Skin epidermis (tissue), 12 donors: ENCODE measurements at regions not wholly inside any gene's neighbourhood (a gene's known extent, or its start where the extent isn't known, plus 50 kb on each side); places are given as distances from the start of the nearest gene placed in this dataset.

Experiments
- H3K27ac ChIP-seq, 21 experiments: fragments of 200-600 bp; sonication (generic) in 11 of 21; one replicate each; pipeline ENCODE4 v1.5.0; 2020; ENCODE audit warnings: mild to moderate bottlenecking in 3 of 21, inconsistent platforms in 2 of 21, moderate library complexity in 2 of 21
- H3K4me3 ChIP-seq, 7 experiments: fragments of 200-600 bp; sonication (generic) in 2 of 7; one replicate each; pipeline ENCODE4 v1.5.0; 2020; ENCODE audit warnings: inconsistent platforms in 2 of 7, mild to moderate bottlenecking in 2 of 7, moderate library complexity in 1 of 7

GRCh38 chr21:23402929-23403520 lies 2204.3 kb downstream of the MRPL39 start:
- no peak overlapping the region for H3K4me3 ChIP-seq
- H3K27ac ChIP-seq = no peak overlapping the region

- H3K4me3 ChIP-seq = no peak overlapping the region
- H3K27ac ChIP-seq = no peak overlapping the region
Observed at GRCh38 chr21:23401278-23401677, 2206.0 kb downstream of the MRPL39 start.

GRCh38 chr21:23398726-23399125 lies 2208.6 kb downstream of the MRPL39 start:
- Histone ChIP-seq H3K4me3 (no peak overlapping the region), H3K27ac (no peak overlapping the region)

GRCh38 chr21:23394458-23394857 lies 2212.8 kb downstream of the MRPL39 start:
- no peak overlapping the region for H3K4me3 ChIP-seq

GRCh38 chr21:23384679-23385078 lies 2222.6 kb downstream of the MRPL39 start:
- no peak overlapping the region for H3K27ac ChIP-seq
- H3K4me3 ChIP-seq = no peak overlapping the region

More at GRCh38 chr21:23394458-23394857, 2212.8 kb downstream of the MRPL39 start:
- no peak overlapping the region for H3K27ac ChIP-seq

- no peak overlapping the region for H3K4me3 ChIP-seq
- H3K27ac ChIP-seq = no peak overlapping the region
Observed at GRCh38 chr21:23374155-23374554, 2233.1 kb downstream of the MRPL39 start.

GRCh38 chr21:23356905-23357304 lies 2250.4 kb downstream of the MRPL39 start:
- H3K4me3 ChIP-seq = no peak overlapping the region
- no peak overlapping the region for H3K27ac ChIP-seq

- Histone ChIP-seq H3K27ac (no peak overlapping the region), H3K4me3 (no peak overlapping the region)
Observed at GRCh38 chr21:23316190-23316589, 2291.1 kb downstream of the MRPL39 start.

- no peak overlapping the region for H3K27ac ChIP-seq
- no peak overlapping the region for H3K4me3 ChIP-seq
Observed at GRCh38 chr21:23308741-23309140, 2298.5 kb downstream of the MRPL39 start.

GRCh38 chr21:23307065-23307464 lies 2300.2 kb downstream of the MRPL39 start:
- no peak overlapping the region for H3K4me3 ChIP-seq
- no peak overlapping the region for H3K27ac ChIP-seq

- no peak overlapping the region for H3K4me3 ChIP-seq
- no peak overlapping the region for H3K27ac ChIP-seq
Observed at GRCh38 chr21:23292292-23292691, 2294.1 kb downstream of the NCAM2 start.

GRCh38 chr21:23281917-23282316 lies 2283.7 kb downstream of the NCAM2 start:
- Histone ChIP-seq H3K4me3 (no peak overlapping the region), H3K27ac (no peak overlapping the region)

- Histone ChIP-seq H3K27ac (no peak overlapping the region), H3K4me3 (no peak overlapping the region)
Observed at GRCh38 chr21:23249760-23250159, 2251.6 kb downstream of the NCAM2 start.

GRCh38 chr21:23247334-23247733 lies 2249.1 kb downstream of the NCAM2 start:
- no peak overlapping the region for H3K27ac ChIP-seq

GRCh38 chr21:23245255-23245654 lies 2247.0 kb downstream of the NCAM2 start:
- Histone ChIP-seq H3K4me3 (no peak overlapping the region), H3K27ac (no peak overlapping the region)

More at GRCh38 chr21:23247334-23247733, 2249.1 kb downstream of the NCAM2 start:
- no peak overlapping the region for H3K4me3 ChIP-seq

- Histone ChIP-seq H3K4me3 (no peak overlapping the region), H3K27ac (no peak overlapping the region)
Observed at GRCh38 chr21:23223882-23224281, 2225.7 kb downstream of the NCAM2 start.

GRCh38 chr21:23218667-23219066 lies 2220.5 kb downstream of the NCAM2 start:
- Histone ChIP-seq H3K4me3 (no peak overlapping the region), H3K27ac (no peak overlapping the region)

GRCh38 chr21:23217597-23217996 lies 2219.4 kb downstream of the NCAM2 start:
- H3K4me3 ChIP-seq = no peak overlapping the region
- no peak overlapping the region for H3K27ac ChIP-seq

GRCh38 chr21:23215261-23215660 lies 2217.1 kb downstream of the NCAM2 start:
- H3K4me3 ChIP-seq = no peak overlapping the region
- no peak overlapping the region for H3K27ac ChIP-seq
